HuH-7 (cell line): ENCODE measurements at regions not wholly inside any gene's neighbourhood (a gene's known extent, or its start where the extent isn't known, plus 50 kb on each side); places are given as distances from the start of the nearest gene placed in this dataset.

Source experiments
- DNase-seq: peaks from one replicate; pipeline ENCODE4 v3.0.0; 2011; ENCODE audit warnings: low spot score

- no peak for DNase-seq
Measured at GRCh38 chrX:30950391-30950790, 61.3 kb upstream of the TAB3 start.

GRCh38 chrX:30949554-30949953, 60.5 kb upstream of the TAB3 start:
- no peak for DNase-seq

GRCh38 chrX:30948626-30949025, 59.6 kb upstream of the TAB3 start:
- DNase-seq: no peak

GRCh38 chrX:30948051-30948450, 59.0 kb upstream of the TAB3 start:
- DNase-seq: no peak

- DNase-seq: no peak
Measured at GRCh38 chrX:30943984-30944383, 54.9 kb upstream of the TAB3 start.

- no peak for DNase-seq
Measured at GRCh38 chrX:30941898-30942297, 52.8 kb upstream of the TAB3 start.

- peak; percentile 36 for DNase-seq
Measured at GRCh38 chrX:30939928-30940327, 50.9 kb upstream of the TAB3 start.
